ENCODE measurements at regions not wholly inside any gene's neighbourhood (a gene's known extent, or its start where the extent isn't known, plus 50 kb on each side); places are given as distances from the start of the nearest gene placed in this dataset.

GRCh38 chr15:37368961-37369360 is 268.6 kb upstream of the MEIS2 start:
- no peaks in the 10 kb centered on the region for H3K27me3 Mint-ChIP-seq (ENCODE audit: insufficient read depth, low read depth, poor library complexity)
- no peak overlapping the region for H2AFZ ChIP-seq
- no peaks in the 10 kb centered on the region for H3K36me3 ChIP-seq (ENCODE audit: insufficient read depth)
- TF ChIP-seq ZNF331 (CRISPR knock-in tag; IDR thresholded peaks at IDR 0.05; ENCODE audit: low read depth) = no peak
- no peak for TF ChIP-seq ETS1 (IDR thresholded peaks at IDR 0.05)
- no peak for TF ChIP-seq JUNB (IDR thresholded peaks at IDR 0.05; ENCODE audit: unreplicated experiment)
- TF ChIP-seq EZH2 (IDR thresholded peaks at IDR 0.05; ENCODE audit: low read depth, unreplicated experiment) = no peak
- TF ChIP-seq ZNF462 (CRISPR knock-in tag; IDR thresholded peaks at IDR 0.05) = no peak
- H3F3A ChIP-seq (replicated peaks; ENCODE audit: low read depth) = no peaks in the 10 kb centered on the region
- no peak overlapping the region for H3K27ac ChIP-seq (ENCODE audit: low read depth)
- no peaks in the 10 kb centered on the region for H3K36me3 Mint-ChIP-seq (ENCODE audit: low read depth)
- no peak overlapping the region for H3K4me3 ChIP-seq
- H3K9me2 ChIP-seq (ENCODE audit: insufficient read depth) = no peaks in the 10 kb centered on the region
- H3K79me2 ChIP-seq (replicated peaks; ENCODE audit: insufficient read depth) = no peaks in the 10 kb centered on the region
- H3K4me3 Mint-ChIP-seq = no peak overlapping the region
- no peaks in the 10 kb centered on the region for H3K27me3 ChIP-seq (ENCODE audit: insufficient read depth)
- ATAC-seq = peak; percentile 40; the same call in 2 of the 3 replicates
- H4K20me1 ChIP-seq (replicated peaks; ENCODE audit: insufficient read depth) = no peaks in the 10 kb centered on the region
- no peaks in the 10 kb centered on the region for H3K4me1 Mint-ChIP-seq
- no peaks in the 10 kb centered on the region for H3K9me3 Mint-ChIP-seq
- H3K27ac Mint-ChIP-seq = no peak overlapping the region
- no peak overlapping the region for H3K4me2 ChIP-seq
- peak; percentile 5 for DNase-seq (ENCODE audit: low spot score)
- no peaks in the 10 kb centered on the region for H3K4me1 ChIP-seq (ENCODE audit: insufficient read depth)

- H4K20me1 ChIP-seq (replicated peaks; ENCODE audit: insufficient read depth) = no peaks in the 10 kb centered on the region
- Mint-ChIP-seq H3K4me3 (no peak overlapping the region), H3K27me3 (ENCODE audit: insufficient read depth, low read depth, poor library complexity) (no peaks in the 10 kb centered on the region), H3K9me3 (no peaks in the 10 kb centered on the region), H3K36me3 (ENCODE audit: low read depth) (no peaks in the 10 kb centered on the region), H3K4me1 (no peaks in the 10 kb centered on the region), H3K27ac (no peak overlapping the region)
- no peak for ATAC-seq
- no peaks in the 10 kb centered on the region for H3K4me1 ChIP-seq (ENCODE audit: insufficient read depth)
- no peak overlapping the region for H3K4me2 ChIP-seq
- no peak overlapping the region for H3K27ac ChIP-seq (ENCODE audit: low read depth)
- no peaks in the 10 kb centered on the region for H3K9me2 ChIP-seq (ENCODE audit: insufficient read depth)
- H3K27me3 ChIP-seq (ENCODE audit: insufficient read depth) = no peaks in the 10 kb centered on the region
- H3K4me3 ChIP-seq = no peak overlapping the region
- no peaks in the 10 kb centered on the region for H3K79me2 ChIP-seq (replicated peaks; ENCODE audit: insufficient read depth)
- no peaks in the 10 kb centered on the region for H3K36me3 ChIP-seq (ENCODE audit: insufficient read depth)
- no peak for DNase-seq (ENCODE audit: low spot score)
- H2AFZ ChIP-seq = no peak overlapping the region
- H3F3A ChIP-seq (replicated peaks; ENCODE audit: low read depth) = no peaks in the 10 kb centered on the region
- TF ChIP-seq ZNF462 (CRISPR knock-in tag; IDR thresholded peaks at IDR 0.05) = no peak
- TF ChIP-seq ZNF114 (CRISPR knock-in tag; IDR thresholded peaks at IDR 0.05) = no peak
- no peak for TF ChIP-seq EZH2 (IDR thresholded peaks at IDR 0.05; ENCODE audit: low read depth, unreplicated experiment)
Measured at GRCh38 chr15:37370941-37371340, 270.6 kb upstream of the MEIS2 start.

Data from GM23338 (cell line).